Small intestine (tissue), 7 donors: ENCODE measurements at regions not wholly inside any gene's neighbourhood (a gene's known extent, or its start where the extent isn't known, plus 50 kb on each side); places are given as distances from the start of the nearest gene placed in this dataset.

Experiments used
- DNase-seq, 2 donors: peaks; one replicate each; pipeline versions ENCODE4 v3.0.0 to v3.0.0-alpha.2; 2013
- FAIRE-seq: peaks from 2 replicates; lab custom pipeline; 2012; peaks lifted over from hg19 to GRCh38; lab: Jason Lieb, UNC
- H3K27ac ChIP-seq, 3 donors: one replicate each; pipeline ENCODE4 v1.5.1; 2013; ENCODE audit warnings: low read length in 2 of 3, mild to moderate bottlenecking in 2 of 3, control low read depth in 1 of 3, inconsistent platforms in 1 of 3, low read depth in 1 of 3, moderate library complexity in 1 of 3
- H3K27me3 ChIP-seq, 3 donors: one replicate each; pipeline ENCODE4 v1.6.1; 2013; ENCODE audit warnings: low read length in 3 of 3, inconsistent platforms in 1 of 3; ENCODE audit not compliant: control insufficient read depth in 3 of 3, insufficient read depth in 3 of 3
- H3K36me3 ChIP-seq, 3 donors: one replicate each; pipeline ENCODE4 v1.6.1; 2013; ENCODE audit warnings: low read length in 3 of 3, inconsistent platforms in 1 of 3, low read depth in 1 of 3, mild to moderate bottlenecking in 1 of 3, moderate library complexity in 1 of 3; ENCODE audit not compliant: control insufficient read depth in 3 of 3, insufficient read depth in 2 of 3
- H3K4me1 ChIP-seq, 3 donors: one replicate each; pipeline ENCODE4 v1.6.1; 2013; ENCODE audit warnings: low read length in 2 of 3, inconsistent platforms in 1 of 3, low read depth in 1 of 3, mild to moderate bottlenecking in 1 of 3, moderate library complexity in 1 of 3; ENCODE audit not compliant: control insufficient read depth in 3 of 3, insufficient read depth in 2 of 3
- H3K4me3 ChIP-seq, 3 donors: one replicate each; pipeline ENCODE4 v1.5.1; 2013; ENCODE audit warnings: low read length in 3 of 3, control low read depth in 1 of 3, inconsistent platforms in 1 of 3, low read depth in 1 of 3, mild to moderate bottlenecking in 1 of 3, moderate library complexity in 1 of 3
- H3K9me3 ChIP-seq, 2 donors: one replicate each; pipeline ENCODE4 v1.6.1; 2013; ENCODE audit warnings: low read depth in 1 of 2, low read length in 1 of 2; ENCODE audit not compliant: control insufficient read depth in 2 of 2, insufficient read depth in 1 of 2
- WGBS, 3 donors: extraction: QIAGEN DNeasy Blood & Tissue Kit; methylation state at CpG; one replicate each; pipeline ENCODE4 v1.1.7; 2013; 5-methylcytosine and 5-hydroxymethylcytosine counted together
- donor health status: healthy with polysubstance abuse.
- donor health status: control.
- donor health status: control.
- donor health status: Bipolar disorder and iron deficiency.
- donor health status: healthy.

DNA sequence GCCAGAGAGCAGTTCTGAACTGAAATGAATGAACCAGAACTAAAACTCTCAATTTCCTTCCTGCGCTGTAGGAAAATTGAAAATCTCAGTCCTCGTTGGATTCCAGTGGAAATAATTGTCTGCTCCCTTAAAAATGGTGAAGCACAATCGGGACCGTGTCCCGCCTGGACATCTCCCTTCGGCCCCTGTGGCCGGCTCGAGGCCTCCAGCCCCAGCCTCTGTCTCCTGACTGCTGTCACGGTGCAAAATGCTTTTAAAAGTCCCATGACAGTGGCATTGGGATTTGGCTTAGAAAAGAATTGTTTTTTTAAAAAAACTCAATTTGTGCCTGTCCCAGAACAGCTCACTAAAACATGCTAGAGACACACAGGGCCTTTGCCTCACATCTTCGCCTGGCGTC is 142.5 kb downstream of the ZNF664 start:
- no peaks in the 10 kb centered on the region for H3K36me3 ChIP-seq
- no peaks in the 10 kb centered on the region for H3K4me1 ChIP-seq
- WGBS, 3 donors: 93 to 96% (median 93%) methylated on average over 11 of the region's 11 CpGs
- FAIRE-seq: no peak
- H3K9me3 ChIP-seq: peaks cover 0 to 7% of the 10 kb centered on the region in 2 donors
- no peaks in the 10 kb centered on the region for H3K27me3 ChIP-seq
- H3K4me3 ChIP-seq: no peak overlapping the region
- no peak for DNase-seq
- no peak overlapping the region for H3K27ac ChIP-seq

GRCh38 chr12:124115976-124116690 is 143.1 kb downstream of the ZNF664 start:
- DNase-seq: no peak
- 86 to 87% (median 86%) methylated on average over 16 of the region's 16 CpGs for WGBS, 3 donors
- H3K4me3 ChIP-seq: no peak overlapping the region
- H3K27me3 ChIP-seq: no peaks in the 10 kb centered on the region
- H3K36me3 ChIP-seq: no peaks in the 10 kb centered on the region
- peaks cover 0 to 7% of the 10 kb centered on the region in 2 donors for H3K9me3 ChIP-seq
- no peak for FAIRE-seq
- no peaks in the 10 kb centered on the region for H3K4me1 ChIP-seq
- H3K27ac ChIP-seq: no peak overlapping the region

- Histone ChIP-seq H3K36me3 (no peaks in the 10 kb centered on the region), H3K27ac (no peak overlapping the region), H3K27me3 (no peaks in the 10 kb centered on the region), H3K4me3 (no peak overlapping the region), H3K9me3 (peaks cover 0 to 2% of the 10 kb centered on the region in 2 donors), H3K4me1 (no peaks in the 10 kb centered on the region)
- 78 to 90% (median 82%) methylated on average over 6 of the region's 6 CpGs for WGBS, 3 donors
- no peak for FAIRE-seq
- no peak for DNase-seq
These were observed 147.7 kb downstream of the ZNF664 start for GRCh38 chr12:124120739-124121138.

GRCh38 chr12:124122722-124123121 is 149.7 kb downstream of the ZNF664 start:
- DNase-seq: no peak
- Histone ChIP-seq H3K9me3 (peaks cover 0 to 2% of the 10 kb centered on the region in 2 donors), H3K27ac (no peak overlapping the region), H3K36me3 (no peaks in the 10 kb centered on the region), H3K4me3 (no peak overlapping the region), H3K4me1 (no peaks in the 10 kb centered on the region), H3K27me3 (no peaks in the 10 kb centered on the region)
- 74 to 83% (median 79%) methylated on average over 9 of the region's 9 CpGs for WGBS, 3 donors
- FAIRE-seq: no peak

GRCh38 chr12:124123296-124124000 is 150.4 kb downstream of the ZNF664 start:
- FAIRE-seq (no peak), DNase-seq (no peak)
- H3K9me3 ChIP-seq: peaks cover 0 to 2% of the 10 kb centered on the region in 2 donors
- 78 to 85% (median 83%) methylated on average over 10 of the region's 10 CpGs for WGBS, 3 donors
- H3K4me1 ChIP-seq: no peaks in the 10 kb centered on the region
- no peak overlapping the region for H3K27ac ChIP-seq
- no peak overlapping the region for H3K4me3 ChIP-seq
- H3K27me3 ChIP-seq: no peaks in the 10 kb centered on the region
- H3K36me3 ChIP-seq: no peaks in the 10 kb centered on the region

GRCh38 chr12:124125203-124125871 is 152.3 kb downstream of the ZNF664 start:
- Histone ChIP-seq H3K27me3 (no peaks in the 10 kb centered on the region), H3K27ac (no peak overlapping the region), H3K4me3 (no peak overlapping the region), H3K9me3 (peaks cover 0 to 2% of the 10 kb centered on the region in 2 donors), H3K4me1 (no peaks in the 10 kb centered on the region), H3K36me3 (no peaks in the 10 kb centered on the region)
- 60 to 74% (median 60%) methylated on average over 10 of the region's 10 CpGs for WGBS, 3 donors
- FAIRE-seq (no peak), DNase-seq (no peak)

GRCh38 chr12:124126950-124127655 is 154.1 kb downstream of the ZNF664 start:
- 71 to 73% (median 71%) methylated on average over 15 of the region's 15 CpGs for whole genome bisulfite sequencing, 3 donors
- no peak for DNase-seq

DNA sequence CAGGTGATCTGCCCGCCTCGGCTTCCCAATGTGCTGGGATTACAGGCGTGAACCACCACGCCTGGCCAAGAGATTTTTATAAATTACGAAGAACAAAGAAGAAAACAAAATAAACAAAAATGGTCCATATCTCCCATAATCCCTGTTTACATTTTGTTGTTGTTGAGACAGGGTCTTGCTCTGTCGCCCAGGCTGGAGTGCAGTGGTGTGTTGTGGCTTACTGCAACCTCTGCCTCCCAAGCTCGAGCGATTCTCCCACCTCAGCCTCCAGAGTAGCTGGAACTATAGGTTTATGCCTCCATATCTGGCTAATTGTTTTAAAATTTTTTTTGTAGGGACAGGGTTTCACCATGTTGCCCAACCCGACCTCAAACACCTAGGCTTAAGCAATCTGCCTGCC is 156.1 kb downstream of the ZNF664 start:
- 93 to 96% (median 94%) methylated on average over 9 of the region's 9 CpGs for WGBS, 3 donors
- Histone ChIP-seq H3K4me3 (no peak overlapping the region), H3K36me3 (no peaks in the 10 kb centered on the region), H3K9me3 (peaks cover 0 to 2% of the 10 kb centered on the region in 2 donors), H3K27me3 (no peaks in the 10 kb centered on the region), H3K27ac (no peak overlapping the region), H3K4me1 (peaks cover 0 to 4% (median 0%) of the 10 kb centered on the region in 3 donors)
- FAIRE-seq (no peak), DNase-seq (no peak)

More at GRCh38 chr12:124126950-124127655, 154.1 kb downstream of the ZNF664 start:
- Histone ChIP-seq H3K27me3 (no peaks in the 10 kb centered on the region), H3K4me3 (no peak overlapping the region), H3K36me3 (no peaks in the 10 kb centered on the region), H3K4me1 (peaks cover 0 to 4% (median 0%) of the 10 kb centered on the region in 3 donors), H3K27ac (no peak overlapping the region), H3K9me3 (peaks cover 0 to 2% of the 10 kb centered on the region in 2 donors)
- no peak for FAIRE-seq
